Gastroesophageal sphincter (tissue), 4 donors: ENCODE measurements at regions not wholly inside any gene's neighbourhood (a gene's known extent, or its start where the extent isn't known, plus 50 kb on each side); places are given as distances from the start of the nearest gene placed in this dataset.

Experiments
- ATAC-seq: fragments of 150-250 bp; one replicate; pipeline ENCODE4 v1.9.1; 2016; ENCODE audit warnings: mild to moderate bottlenecking, moderate library complexity
- H3K27ac ChIP-seq, 4 donors: fragments of 200-600 bp; sonication (generic) in 3 of 4; 1 replicate in 3 of 4; 2 replicates in 1 of 4; pipeline ENCODE4 v1.5.1; 2016 to 2019
- H3K27me3 ChIP-seq: fragments of 200-600 bp; sonication (generic); one replicate; pipeline ENCODE4 v1.5.1; 2019
- H3K36me3 ChIP-seq, 2 donors: fragments of 200-600 bp; sonication (generic); one replicate each; pipeline ENCODE4 v1.5.1; 2019; ENCODE audit warnings: control low read depth in 1 of 2
- H3K4me1 ChIP-seq, 3 donors: fragments of 200-600 bp; sonication (generic); 1 replicate in 2 of 3; 2 replicates in 1 of 3; pipeline ENCODE4 v1.5.1; 2016 to 2019; ENCODE audit warnings: control low read depth in 2 of 3
- H3K4me3 ChIP-seq, 2 donors: fragments of 200-600 bp; sonication (generic); one replicate each; pipeline ENCODE4 v1.5.1; 2019; ENCODE audit warnings: mild to moderate bottlenecking in 1 of 2, moderate library complexity in 1 of 2
- H3K9me3 ChIP-seq, 3 donors: fragments of 200-600 bp; sonication (generic); one replicate each; pipeline ENCODE4 v1.5.1; 2017 to 2019; ENCODE audit warnings: control low read depth in 2 of 3
- EP300 ChIP-seq: sonication (generic); formaldehyde crosslinking; IDR thresholded peaks from one replicate; pipeline ENCODE4 v1.6.1; 2017; ENCODE audit warnings: antibody characterized with exemption, mild to moderate bottlenecking
- POLR2A ChIP-seq, 2 donors: fragments of 450-650 bp; IDR thresholded peaks; one replicate each; pipeline ENCODE4 v1.6.1; 2017; ENCODE audit warnings: antibody characterized with exemption in 2 of 2, mild to moderate bottlenecking in 2 of 2, moderate library complexity in 1 of 2
- POLR2AphosphoS5 ChIP-seq: sonication (generic); formaldehyde crosslinking; IDR thresholded peaks from one replicate; pipeline ENCODE4 v1.6.1; 2017; ENCODE audit warnings: antibody characterized with exemption
- WGBS, 2 donors: methylation state at CpG; one replicate each; pipeline ENCODE4 v1.1.5; 2018; ENCODE audit warnings: low coverage in 1 of 2; 5-methylcytosine and 5-hydroxymethylcytosine counted together
- TF ChIP-seq, protein P1 (sequence below), 4 experiments: fragments of 200-600 bp in 2 of 4; fragments of 450-650 bp in 2 of 4; sonication (generic) in 1 of 4; IDR thresholded peaks; one replicate each; pipeline ENCODE4 v1.5.1; 2017 to 2019; ENCODE audit warnings: antibody characterized with exemption in 4 of 4, mild to moderate bottlenecking in 2 of 4, moderate library complexity in 2 of 4

DNA sequence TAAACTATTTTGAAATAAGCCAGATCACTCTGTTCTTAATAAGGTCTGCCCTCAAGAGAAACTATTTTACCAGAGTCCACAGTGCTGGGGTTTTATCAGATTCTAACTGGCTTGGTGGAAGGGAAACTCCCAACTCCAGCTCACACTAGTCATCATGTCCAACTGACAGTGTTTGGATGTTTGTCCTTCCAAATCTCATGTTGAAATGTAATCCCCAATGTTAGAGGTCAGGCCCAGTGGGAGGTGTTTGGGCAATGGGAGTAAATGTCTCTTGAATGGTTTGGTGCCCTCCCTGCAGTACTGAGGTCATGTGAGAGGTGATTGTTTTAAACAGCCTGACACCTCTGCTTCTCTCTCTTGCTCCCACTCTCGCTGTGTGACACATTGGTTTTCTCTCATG is 1301.0 kb upstream of the CDH8 start:
- no peaks in the 10 kb centered on the region for H3K27me3 ChIP-seq
- TF ChIP-seq POLR2A (IDR thresholded peaks at IDR 0.05) (no peak), EP300 (no peak)
- WGBS, 2 donors: 67% methylated on average over 1 of the region's 1 CpG; no CpG with 5 or more reads in 1 of the 2 donors
- no peaks in the 10 kb centered on the region for H3K9me3 ChIP-seq
- no peaks in the 10 kb centered on the region for H3K4me1 ChIP-seq
- no peaks in the 10 kb centered on the region for H3K36me3 ChIP-seq
- H3K4me3 ChIP-seq: no peak overlapping the region
- H3K27ac ChIP-seq: no peak overlapping the region
- ATAC-seq: no peak

DNA sequence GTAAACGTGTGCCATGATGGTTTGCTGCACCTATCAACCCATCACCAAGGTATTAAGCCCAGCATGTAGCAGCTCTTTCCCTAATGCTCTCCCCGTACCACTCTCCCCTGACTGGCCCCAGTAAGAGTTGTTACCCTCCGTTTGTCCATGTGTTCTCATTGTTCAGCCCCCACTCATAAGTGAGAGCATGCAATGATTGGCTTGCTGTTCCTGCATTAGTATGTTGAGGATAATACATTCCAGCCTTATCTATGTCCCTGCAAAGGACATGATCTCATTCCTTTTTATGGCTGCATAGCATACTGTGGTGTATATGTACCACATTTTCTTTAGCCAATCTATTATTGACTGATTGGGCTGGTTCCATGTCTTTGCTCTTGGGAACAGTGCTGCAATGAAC is 1294.9 kb upstream of the CDH8 start:
- Histone ChIP-seq H3K27ac (no peak overlapping the region), H3K4me3 (no peak overlapping the region), H3K27me3 (no peaks in the 10 kb centered on the region), H3K36me3 (no peaks in the 10 kb centered on the region), H3K4me1 (no peaks in the 10 kb centered on the region), H3K9me3 (no peaks in the 10 kb centered on the region)
- ATAC-seq: no peak
- TF ChIP-seq POLR2AphosphoS5 (no peak), EP300 (no peak), POLR2A (IDR thresholded peaks at IDR 0.05) (no peak)
- TF ChIP-seq, protein P1, sequence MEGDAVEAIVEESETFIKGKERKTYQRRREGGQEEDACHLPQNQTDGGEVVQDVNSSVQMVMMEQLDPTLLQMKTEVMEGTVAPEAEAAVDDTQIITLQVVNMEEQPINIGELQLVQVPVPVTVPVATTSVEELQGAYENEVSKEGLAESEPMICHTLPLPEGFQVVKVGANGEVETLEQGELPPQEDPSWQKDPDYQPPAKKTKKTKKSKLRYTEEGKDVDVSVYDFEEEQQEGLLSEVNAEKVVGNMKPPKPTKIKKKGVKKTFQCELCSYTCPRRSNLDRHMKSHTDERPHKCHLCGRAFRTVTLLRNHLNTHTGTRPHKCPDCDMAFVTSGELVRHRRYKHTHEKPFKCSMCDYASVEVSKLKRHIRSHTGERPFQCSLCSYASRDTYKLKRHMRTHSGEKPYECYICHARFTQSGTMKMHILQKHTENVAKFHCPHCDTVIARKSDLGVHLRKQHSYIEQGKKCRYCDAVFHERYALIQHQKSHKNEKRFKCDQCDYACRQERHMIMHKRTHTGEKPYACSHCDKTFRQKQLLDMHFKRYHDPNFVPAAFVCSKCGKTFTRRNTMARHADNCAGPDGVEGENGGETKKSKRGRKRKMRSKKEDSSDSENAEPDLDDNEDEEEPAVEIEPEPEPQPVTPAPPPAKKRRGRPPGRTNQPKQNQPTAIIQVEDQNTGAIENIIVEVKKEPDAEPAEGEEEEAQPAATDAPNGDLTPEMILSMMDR (IDR thresholded peaks at IDR 0.05): no peak
- 87 to 94% methylated on average over 3 of the region's 3 CpGs for WGBS, 2 donors

DNA sequence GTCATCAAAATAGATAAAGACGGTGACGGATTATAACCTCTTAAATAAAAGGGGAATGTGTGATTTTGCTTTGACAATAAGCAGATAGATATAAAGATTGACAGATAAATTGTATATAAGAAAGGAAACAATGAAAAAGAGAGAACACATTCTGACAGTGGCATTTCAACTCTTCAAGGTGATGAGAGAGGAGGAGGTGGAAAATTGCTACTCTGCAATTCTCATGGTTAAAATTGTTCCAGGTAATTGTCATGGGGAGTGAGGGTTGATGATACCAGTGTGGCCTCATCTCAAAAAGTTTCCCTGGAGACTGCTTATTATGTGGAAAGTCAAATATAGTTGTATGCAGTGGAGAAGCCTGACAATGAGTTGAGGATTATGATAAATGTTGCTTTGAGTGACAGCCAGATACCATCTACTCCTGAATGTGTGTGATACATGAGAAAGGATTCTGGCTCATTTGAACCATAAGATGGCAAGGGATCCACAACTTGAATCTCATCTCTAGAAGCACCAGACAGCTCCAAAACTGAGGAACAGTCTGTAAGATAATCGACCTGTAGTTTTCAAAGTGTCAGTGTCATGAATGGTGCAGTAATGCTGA is 1290.6 kb upstream of the CDH8 start:
- no peak for ATAC-seq
- no peak overlapping the region for H3K27ac ChIP-seq

DNA sequence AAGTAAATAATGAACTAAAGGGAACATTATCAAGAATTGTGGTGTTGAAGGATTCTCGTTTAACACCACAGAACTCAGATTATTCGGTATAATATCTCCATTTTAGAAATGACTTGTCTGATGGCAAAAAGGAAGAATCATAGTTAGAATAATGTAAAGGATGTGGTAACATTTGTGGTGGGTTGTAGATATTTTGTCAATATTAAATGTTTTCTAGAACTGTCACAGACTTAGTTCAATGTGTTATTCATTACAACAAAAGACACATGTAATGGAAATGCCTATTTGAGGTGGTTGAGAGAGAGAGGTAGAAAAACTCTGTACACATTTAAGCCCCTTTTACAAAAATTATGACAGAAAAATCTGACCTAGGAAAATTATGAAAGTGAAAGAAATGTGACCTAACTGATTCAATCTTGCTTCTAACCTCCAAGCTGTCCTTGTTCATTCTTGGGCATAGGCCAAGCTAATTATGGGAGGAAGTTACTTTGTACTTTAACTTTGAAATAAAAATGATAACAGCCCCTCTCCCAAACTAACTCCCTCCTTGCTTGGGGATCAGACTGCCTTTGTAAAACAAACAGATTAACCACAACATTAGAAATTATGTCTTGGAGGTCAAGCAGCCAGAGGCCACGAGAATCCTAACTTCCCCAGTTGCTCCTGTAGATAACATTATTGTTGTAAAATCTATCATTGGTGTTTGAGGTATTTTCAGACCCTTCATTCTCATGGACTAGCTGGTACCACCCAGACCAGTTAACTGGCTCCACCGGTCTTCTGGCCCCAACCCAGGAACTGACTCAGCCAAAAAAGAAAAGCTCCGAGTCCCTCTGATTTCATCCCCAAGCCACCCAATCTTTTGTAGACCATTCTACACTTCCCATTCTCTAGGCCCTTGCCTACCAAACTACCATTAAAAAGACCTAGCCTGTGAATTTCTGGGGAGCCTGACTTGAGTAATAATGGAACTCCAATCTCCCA is 1287.8 kb upstream of the CDH8 start:
- whole genome bisulfite sequencing, 2 donors: 72 to 75% methylated on average over 3 of the region's 5 CpGs
- no peak for ATAC-seq
- Histone ChIP-seq H3K9me3 (no peaks in the 10 kb centered on the region), H3K4me1 (no peaks in the 10 kb centered on the region), H3K36me3 (no peaks in the 10 kb centered on the region), H3K27ac (no peak overlapping the region), H3K27me3 (no peaks in the 10 kb centered on the region), H3K4me3 (no peak overlapping the region)
- no peak for TF ChIP-seq EP300
- TF ChIP-seq, protein P1 (IDR thresholded peaks at IDR 0.05): no peak
- no peak for TF ChIP-seq POLR2AphosphoS5
- no peak for TF ChIP-seq POLR2A (IDR thresholded peaks at IDR 0.05)

More for the DNA sequence above, 1290.6 kb upstream of the CDH8 start:
- 91 to 100% methylated on average over 2 to 3 of the region's 3 CpGs for whole genome bisulfite sequencing, 2 donors
- no peaks in the 10 kb centered on the region for H3K27me3 ChIP-seq
- no peaks in the 10 kb centered on the region for H3K4me1 ChIP-seq
- no peaks in the 10 kb centered on the region for H3K36me3 ChIP-seq
- H3K4me3 ChIP-seq: no peak overlapping the region
- no peaks in the 10 kb centered on the region for H3K9me3 ChIP-seq
- no peak for TF ChIP-seq EP300
- TF ChIP-seq, protein P1 (IDR thresholded peaks at IDR 0.05): no peak
- no peak for TF ChIP-seq POLR2A (IDR thresholded peaks at IDR 0.05)

DNA sequence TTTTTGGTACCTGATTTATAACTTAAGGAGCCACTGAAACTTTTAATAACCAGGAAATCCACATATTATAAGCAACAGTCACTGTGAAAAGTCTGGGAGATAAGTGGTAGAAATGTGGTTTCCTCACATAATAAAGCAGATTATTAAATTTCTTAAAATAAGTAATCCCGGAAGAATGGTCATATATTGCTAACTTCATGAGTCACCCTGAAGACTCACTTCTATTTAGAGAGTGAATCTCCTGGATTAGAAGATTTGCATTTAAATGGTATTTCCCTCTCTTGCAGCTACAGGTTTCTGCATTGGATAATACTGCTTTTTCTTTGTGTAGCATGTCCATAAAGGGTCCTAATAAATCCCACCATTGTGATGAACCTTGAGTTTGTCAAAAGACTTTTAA is 1286.8 kb upstream of the CDH8 start:
- TF ChIP-seq, protein P1 (IDR thresholded peaks at IDR 0.05): no peak
- TF ChIP-seq POLR2AphosphoS5: no peak
- no peak for TF ChIP-seq POLR2A (IDR thresholded peaks at IDR 0.05)
- TF ChIP-seq EP300: no peak
- H3K4me1 ChIP-seq: no peaks in the 10 kb centered on the region

More for the DNA sequence above, 1286.8 kb upstream of the CDH8 start:
- Histone ChIP-seq H3K27ac (no peak overlapping the region), H3K9me3 (no peaks in the 10 kb centered on the region), H3K4me3 (no peak overlapping the region), H3K27me3 (no peaks in the 10 kb centered on the region), H3K36me3 (no peaks in the 10 kb centered on the region)
- no peak for ATAC-seq
- 63 to 71% methylated on average over 1 of the region's 1 CpG for WGBS, 2 donors
